Trophoblast cell (in vitro differentiated cells and primary cell): ENCODE measurements at regions not wholly inside any gene's neighbourhood (a gene's known extent, or its start where the extent isn't known, plus 50 kb on each side); places are given as distances from the start of the nearest gene placed in this dataset.

Experiments
- DNase-seq, 2 donors: peaks; one replicate each; pipeline ENCODE4 v3.0.0-alpha.2; 2016
- H2AFZ ChIP-seq: 2 replicates; pipeline ENCODE4 v1.6.1; 2013; ENCODE audit warnings: low read length, moderate library complexity, mild to moderate bottlenecking; ENCODE audit not compliant: insufficient read depth, poor library complexity
- H2AK5ac ChIP-seq: 2 replicates; pipeline ENCODE4 v1.6.1; 2013; ENCODE audit warnings: mild to moderate bottlenecking, low read length
- H2BK120ac ChIP-seq: 2 replicates; pipeline ENCODE4 v1.6.1; 2013; ENCODE audit warnings: low read length, mild to moderate bottlenecking, moderate library complexity; ENCODE audit not compliant: insufficient read depth, poor library complexity
- H2BK12ac ChIP-seq: 2 replicates; pipeline ENCODE4 v1.6.1; 2013; ENCODE audit warnings: mild to moderate bottlenecking, low read length, moderate library complexity
- H2BK5ac ChIP-seq: 2 replicates; pipeline ENCODE4 v1.6.1; 2013; ENCODE audit warnings: low read length, low read depth, moderate library complexity, mild to moderate bottlenecking; ENCODE audit not compliant: poor library complexity
- H3K14ac ChIP-seq: 2 replicates; pipeline ENCODE4 v1.6.1; 2013; ENCODE audit warnings: mild to moderate bottlenecking, low read length
- H3K18ac ChIP-seq: 2 replicates; pipeline ENCODE4 v1.6.1; 2013; ENCODE audit warnings: mild to moderate bottlenecking, low read length
- H3K23ac ChIP-seq: 2 replicates; pipeline ENCODE4 v1.6.1; 2013; ENCODE audit warnings: low read length
- H3K27ac ChIP-seq: 2 replicates; pipeline ENCODE4 v1.5.1; 2013; ENCODE audit warnings: low read depth, mild to moderate bottlenecking, inconsistent platforms, low read length, moderate library complexity
- H3K27me3 ChIP-seq: 2 replicates; pipeline ENCODE4 v1.6.1; 2013; ENCODE audit warnings: inconsistent platforms, mild to moderate bottlenecking, low read length, moderate library complexity; ENCODE audit not compliant: insufficient read depth
- H3K36me3 ChIP-seq, 2 experiments: 1 replicate in 1 of 2; 2 replicates in 1 of 2; pipeline ENCODE4 v1.6.1; 2013; ENCODE audit warnings: low read length in 2 of 2, mild to moderate bottlenecking in 2 of 2, moderate library complexity in 1 of 2; ENCODE audit not compliant: insufficient read depth in 2 of 2, control insufficient read depth in 1 of 2
- H3K4ac ChIP-seq: 2 replicates; pipeline ENCODE4 v1.6.1; 2013; ENCODE audit warnings: low read depth, mild to moderate bottlenecking, low read length, moderate library complexity
- H3K4me1 ChIP-seq, 2 experiments: 1 replicate in 1 of 2; 2 replicates in 1 of 2; pipeline ENCODE4 v1.6.1; 2013; ENCODE audit warnings: low read length in 2 of 2, mild to moderate bottlenecking in 2 of 2, moderate library complexity in 1 of 2; ENCODE audit not compliant: insufficient read depth in 2 of 2, control insufficient read depth in 1 of 2
- H3K4me2 ChIP-seq: 2 replicates; pipeline ENCODE4 v1.6.1; 2013; ENCODE audit warnings: inconsistent platforms, mild to moderate bottlenecking, low read length, moderate library complexity
- H3K4me3 ChIP-seq: 2 replicates; pipeline ENCODE4 v1.5.1; 2013; ENCODE audit warnings: mild to moderate bottlenecking, low read depth, low read length, inconsistent platforms
- H3K79me1 ChIP-seq: one replicate; pipeline ENCODE4 v1.6.1; 2013; ENCODE audit warnings: low read length
- H3K79me2 ChIP-seq: 2 replicates; pipeline ENCODE4 v1.6.1; 2013; ENCODE audit warnings: low read length, mild to moderate bottlenecking; ENCODE audit not compliant: control insufficient read depth, insufficient read depth, poor library complexity
- H3K9ac ChIP-seq: 2 replicates; pipeline ENCODE4 v1.6.1; 2013; ENCODE audit warnings: mild to moderate bottlenecking, low read length
- H3K9me3 ChIP-seq: 2 replicates; pipeline ENCODE4 v1.6.1; 2013; ENCODE audit warnings: low read depth, mild to moderate bottlenecking, control low read depth, inconsistent platforms, low read length; ENCODE audit not compliant: insufficient read depth
- H4K12ac ChIP-seq: 2 replicates; pipeline ENCODE4 v1.6.1; 2013; ENCODE audit warnings: low read depth, mild to moderate bottlenecking, low read length, moderate library complexity
- H4K8ac ChIP-seq: 2 replicates; pipeline ENCODE4 v1.6.1; 2013; ENCODE audit warnings: low read depth, mild to moderate bottlenecking, low read length, moderate library complexity
- H4K91ac ChIP-seq: one replicate; pipeline ENCODE4 v1.6.1; 2013; ENCODE audit warnings: low read depth, mild to moderate bottlenecking, low read length, moderate library complexity
- WGBS: extraction: QIAGEN DNeasy Blood & Tissue Kit; methylation state at CpG from one replicate; pipeline ENCODE4 v1.1.7; 2013; ENCODE audit warnings: missing lambda C conversion rate; ENCODE audit not compliant: insufficient read length, insufficient coverage; ENCODE audit errors: extremely low coverage; 5-methylcytosine and 5-hydroxymethylcytosine counted together

DNA sequence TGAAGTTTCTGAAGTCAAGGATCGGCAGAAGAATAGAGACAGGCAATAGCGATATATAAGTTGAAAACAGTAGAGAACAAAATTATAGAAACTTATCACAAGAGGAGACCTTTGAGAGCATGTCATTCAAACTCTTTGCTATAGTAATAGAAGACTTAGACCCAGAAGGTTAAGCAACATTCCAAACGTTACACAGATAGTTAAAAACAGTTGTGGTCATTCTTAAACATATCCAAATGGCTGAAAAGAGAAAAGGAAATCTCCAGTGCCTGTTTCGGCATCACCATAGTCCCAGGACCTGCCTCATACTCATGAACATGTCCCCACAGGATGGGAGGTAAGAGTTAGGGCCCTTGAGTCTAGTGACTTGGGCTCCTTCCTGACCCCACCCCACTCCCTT, 258.1 kb upstream of the NOCT start:
- no peak overlapping the region for H2BK12ac ChIP-seq
- no peak overlapping the region for H4K91ac ChIP-seq
- H3K27me3 ChIP-seq, result no peaks in the 10 kb centered on the region
- H2AFZ ChIP-seq, result no peak overlapping the region
- no peak overlapping the region for H3K18ac ChIP-seq
- H3K14ac ChIP-seq, result no peak overlapping the region
- H3K9me3 ChIP-seq, result no peaks in the 10 kb centered on the region
- H3K4ac ChIP-seq, result no peak overlapping the region
- no peak overlapping the region for H3K27ac ChIP-seq
- H4K12ac ChIP-seq, result no peak overlapping the region
- H3K9ac ChIP-seq, result no peak overlapping the region
- H3K79me2 ChIP-seq, result no peaks in the 10 kb centered on the region
- no peak overlapping the region for H2BK120ac ChIP-seq
- H3K23ac ChIP-seq, result no peak overlapping the region
- no peaks in the 10 kb centered on the region for H3K36me3 ChIP-seq
- no CpG with 5 or more reads among the region's 4 CpGs for WGBS
- H3K4me1 ChIP-seq, result no peaks in the 10 kb centered on the region
- no peak overlapping the region for H3K4me3 ChIP-seq
- H3K4me2 ChIP-seq, result no peak overlapping the region
- no peaks in the 10 kb centered on the region for H3K79me1 ChIP-seq
- no peak for DNase-seq
- no peak overlapping the region for H4K8ac ChIP-seq
- no peak overlapping the region for H2AK5ac ChIP-seq
- no peak overlapping the region for H2BK5ac ChIP-seq

DNA sequence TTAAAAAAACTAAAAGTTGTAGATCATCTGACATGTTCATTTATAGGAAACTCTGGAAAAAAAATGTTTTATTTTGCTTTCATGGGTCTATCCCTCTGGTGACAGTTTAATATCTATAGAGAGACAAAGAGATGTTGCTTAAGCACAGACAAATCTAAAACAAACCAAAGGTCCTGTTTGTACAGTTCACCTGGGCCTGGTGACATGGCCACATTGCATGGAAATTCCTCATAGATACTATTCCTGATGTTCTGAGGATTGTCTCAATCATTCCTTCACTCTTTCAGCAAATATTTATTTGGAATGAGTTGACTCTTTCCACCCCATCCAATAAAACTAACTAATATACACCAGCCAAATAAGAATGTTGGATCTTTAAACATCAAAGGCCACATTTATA, 259.1 kb upstream of the NOCT start:
- H4K91ac ChIP-seq, result no peak overlapping the region
- no peaks in the 10 kb centered on the region for H3K9me3 ChIP-seq
- H3K18ac ChIP-seq, result no peak overlapping the region
- H2BK120ac ChIP-seq, result no peak overlapping the region
- no peak for DNase-seq
- no peak overlapping the region for H3K14ac ChIP-seq
- H4K8ac ChIP-seq, result no peak overlapping the region
- H3K4me1 ChIP-seq, result no peaks in the 10 kb centered on the region
- no peak overlapping the region for H3K27ac ChIP-seq
- H2AK5ac ChIP-seq, result no peak overlapping the region
- H2AFZ ChIP-seq, result no peak overlapping the region
- H3K4ac ChIP-seq, result no peak overlapping the region
- no peak overlapping the region for H3K4me3 ChIP-seq
- no peak overlapping the region for H2BK12ac ChIP-seq
- H3K79me2 ChIP-seq, result no peaks in the 10 kb centered on the region
- no peak overlapping the region for H3K4me2 ChIP-seq
- H3K79me1 ChIP-seq, result no peaks in the 10 kb centered on the region
- no peaks in the 10 kb centered on the region for H3K27me3 ChIP-seq
- no peak overlapping the region for H3K23ac ChIP-seq
- H4K12ac ChIP-seq, result no peak overlapping the region
- no peak overlapping the region for H3K9ac ChIP-seq
- no peak overlapping the region for H2BK5ac ChIP-seq
- H3K36me3 ChIP-seq, result no peaks in the 10 kb centered on the region

DNA sequence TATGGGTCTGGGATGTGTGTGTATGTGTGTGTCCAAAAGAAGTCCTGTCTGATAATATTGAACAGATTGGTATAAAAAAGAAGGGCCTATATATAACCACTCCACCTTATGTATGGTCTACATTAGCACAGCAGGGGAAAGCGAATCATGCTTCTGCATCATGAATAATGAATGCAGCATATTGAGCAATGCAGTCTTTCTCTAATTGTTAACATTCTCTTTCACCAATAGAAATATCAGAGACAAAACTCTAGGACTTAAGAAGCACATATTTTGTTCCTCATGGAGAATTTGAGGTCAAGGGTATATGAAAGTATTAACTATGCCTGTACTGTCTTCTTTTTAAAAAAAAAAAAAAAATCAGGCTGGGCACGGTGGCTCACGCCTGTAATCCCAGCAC, 264.3 kb upstream of the NOCT start:
- Histone ChIP-seq H2BK120ac (no peak overlapping the region), H3K14ac (no peak overlapping the region), H3K23ac (no peak overlapping the region), H2AFZ (no peak overlapping the region), H3K27me3 (no peaks in the 10 kb centered on the region), H2AK5ac (no peak overlapping the region), H3K79me2 (no peaks in the 10 kb centered on the region), H3K4me1 (no peaks in the 10 kb centered on the region), H3K9me3 (no peaks in the 10 kb centered on the region), H3K4me3 (no peak overlapping the region), H3K79me1 (no peaks in the 10 kb centered on the region), H2BK5ac (no peak overlapping the region), H3K36me3 (no peaks in the 10 kb centered on the region), H4K12ac (no peak overlapping the region), H3K9ac (no peak overlapping the region), H3K4me2 (no peak overlapping the region), H3K27ac (no peak overlapping the region), H2BK12ac (no peak overlapping the region), H3K4ac (no peak overlapping the region), H3K18ac (no peak overlapping the region), H4K8ac (no peak overlapping the region), H4K91ac (no peak overlapping the region)
- WGBS, result no CpG with 5 or more reads among the region's 3 CpGs
- peak in 1 of 2 donors; percentile 26 for DNase-seq

GRCh38 chr4:138749303-138749702, 266.3 kb upstream of the NOCT start:
- no peaks in the 10 kb centered on the region for H3K36me3 ChIP-seq

More at GRCh38 chr4:138749303-138749702, 266.3 kb upstream of the NOCT start:
- H3K23ac ChIP-seq, result no peak overlapping the region
- no peaks in the 10 kb centered on the region for H3K79me2 ChIP-seq
- H3K4me3 ChIP-seq, result no peak overlapping the region
- DNase-seq, result no peak
- no peak overlapping the region for H3K9ac ChIP-seq
- H2AK5ac ChIP-seq, result no peak overlapping the region
- H3K14ac ChIP-seq, result no peak overlapping the region
- H4K91ac ChIP-seq, result no peak overlapping the region
- no peaks in the 10 kb centered on the region for H3K79me1 ChIP-seq
- no peak overlapping the region for H4K8ac ChIP-seq
- no peaks in the 10 kb centered on the region for H3K9me3 ChIP-seq
- H3K27me3 ChIP-seq, result no peaks in the 10 kb centered on the region
- H3K4me2 ChIP-seq, result no peak overlapping the region
- no CpG with 5 or more reads among the region's 2 CpGs for WGBS
- no peak overlapping the region for H2BK5ac ChIP-seq
- H2BK12ac ChIP-seq, result no peak overlapping the region
- no peak overlapping the region for H2BK120ac ChIP-seq
- H3K27ac ChIP-seq, result no peak overlapping the region
- H4K12ac ChIP-seq, result no peak overlapping the region
- no peak overlapping the region for H2AFZ ChIP-seq
- no peaks in the 10 kb centered on the region for H3K4me1 ChIP-seq
- no peak overlapping the region for H3K18ac ChIP-seq
- H3K4ac ChIP-seq, result no peak overlapping the region
